ENCODE measurements at regions not wholly inside any gene's neighbourhood (a gene's known extent, or its start where the extent isn't known, plus 50 kb on each side); places are given as distances from the start of the nearest gene placed in this dataset.

DNA sequence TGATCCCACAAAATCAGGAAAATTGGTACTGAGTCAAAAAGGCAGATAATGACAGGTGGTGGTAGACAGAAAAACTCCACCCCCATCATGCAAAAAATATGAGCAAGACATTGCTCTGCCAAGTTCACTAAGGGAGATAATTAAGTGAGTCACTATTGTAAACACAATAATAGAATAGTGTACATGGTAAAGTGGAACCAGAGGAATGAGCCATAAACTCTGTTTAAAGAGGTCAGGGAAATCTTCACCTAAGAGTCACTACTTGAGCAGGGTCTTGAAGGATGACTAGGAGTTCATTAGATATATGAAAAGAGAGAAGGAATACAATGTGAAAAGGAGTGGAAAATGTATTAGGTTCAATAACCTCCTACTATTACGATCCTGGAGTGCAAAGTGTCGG lies 213.4 kb upstream of the PEX5L start:
- Histone ChIP-seq H3K4me1 (no peaks in the 10 kb centered on the region), H3K4me3 (ENCODE audit: low read depth, low read length) (no peak overlapping the region), H3K36me3 (ENCODE audit: control insufficient read depth, insufficient read depth, low read length) (no peaks in the 10 kb centered on the region), H2AFZ (no peak overlapping the region), H3K4me2 (ENCODE audit: low read length) (no peak overlapping the region), H3K27ac (no peak overlapping the region), H3K27me3 (ENCODE audit: control insufficient read depth, insufficient read depth, low read length) (no peaks in the 10 kb centered on the region), H3K9me3 (ENCODE audit: control insufficient read depth, low read length) (no peaks in the 10 kb centered on the region), H3K9ac (no peak overlapping the region), H3K79me2 (no peaks in the 10 kb centered on the region)
- TF ChIP-seq CTCF (IDR thresholded peaks at IDR 0.05): no peak

DNA sequence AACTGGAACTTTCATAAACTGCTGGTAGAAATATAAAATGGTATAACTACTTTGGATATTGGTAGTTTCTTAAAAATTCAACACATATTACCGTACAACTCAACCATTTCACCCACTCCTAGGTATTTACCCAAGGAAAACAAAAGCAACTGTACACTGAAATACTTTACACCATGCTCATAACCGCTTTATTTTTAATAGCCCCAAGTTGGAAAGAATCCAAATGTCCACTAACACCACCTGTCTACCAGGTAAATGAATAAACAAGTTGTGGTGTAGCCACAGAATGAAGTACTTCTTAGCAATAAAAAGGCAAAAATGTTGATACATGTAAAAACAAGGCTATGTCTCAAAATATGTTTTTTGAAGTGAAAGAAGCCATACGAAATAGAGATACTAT lies 215.9 kb upstream of the PEX5L start:
- H3K27me3 ChIP-seq (ENCODE audit: control insufficient read depth, insufficient read depth, low read length): no peaks in the 10 kb centered on the region
- H3K9ac ChIP-seq: no peak overlapping the region
- TF ChIP-seq CTCF (IDR thresholded peaks at IDR 0.05): no peak
- H3K4me2 ChIP-seq (ENCODE audit: low read length): no peak overlapping the region
- H3K4me3 ChIP-seq (ENCODE audit: low read depth, low read length): no peak overlapping the region
- no peaks in the 10 kb centered on the region for H3K79me2 ChIP-seq
- no peaks in the 10 kb centered on the region for H3K9me3 ChIP-seq (ENCODE audit: control insufficient read depth, low read length)
- no peak overlapping the region for H3K27ac ChIP-seq
- H3K4me1 ChIP-seq: no peaks in the 10 kb centered on the region
- H2AFZ ChIP-seq: no peak overlapping the region
- H3K36me3 ChIP-seq (ENCODE audit: control insufficient read depth, insufficient read depth, low read length): no peaks in the 10 kb centered on the region

DNA sequence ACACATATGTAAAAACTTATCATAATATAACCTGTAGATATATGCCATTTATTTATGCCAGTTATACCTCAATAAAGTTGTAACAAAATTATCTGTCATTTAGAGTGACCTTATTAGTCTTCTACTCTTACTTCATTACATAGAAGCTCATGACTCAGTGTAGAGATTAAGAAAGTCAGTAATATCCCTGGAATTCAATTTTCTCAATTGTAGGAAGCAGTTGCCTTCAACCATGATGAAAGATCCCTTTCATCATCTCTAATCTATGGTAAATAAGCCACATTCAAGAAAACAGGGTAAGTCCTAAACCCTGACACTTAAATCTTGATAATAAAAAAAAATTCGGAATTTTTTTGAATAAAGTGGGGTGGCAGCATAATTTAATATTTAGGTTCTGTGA lies 216.5 kb upstream of the PEX5L start:
- no peak for TF ChIP-seq CTCF (IDR thresholded peaks at IDR 0.05)

DNA sequence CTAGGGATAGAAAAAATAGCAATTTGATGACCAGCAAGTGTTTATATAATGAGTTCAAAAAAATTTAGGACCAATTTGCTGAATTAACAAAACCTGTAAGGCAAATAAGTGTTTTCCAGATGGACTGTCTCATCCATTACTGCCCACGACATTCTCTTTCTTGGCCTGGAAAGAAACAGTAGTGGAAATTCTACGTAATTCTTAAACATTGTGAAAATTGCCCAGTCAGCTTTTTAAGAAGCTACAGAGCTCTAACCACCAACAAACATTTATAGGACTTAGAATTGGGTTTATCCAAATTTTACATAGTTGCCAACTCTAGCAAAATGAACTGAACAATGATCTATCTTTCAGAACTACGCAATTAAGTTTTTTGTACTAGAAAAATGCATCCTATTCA lies 227.7 kb upstream of the PEX5L start:
- Histone ChIP-seq H3K4me1 (peaks cover 4% of the 10 kb centered on the region), H3K27ac (no peak overlapping the region), H3K36me3 (ENCODE audit: control insufficient read depth, insufficient read depth, low read length) (no peaks in the 10 kb centered on the region), H3K79me2 (no peaks in the 10 kb centered on the region), H3K9me3 (ENCODE audit: control insufficient read depth, low read length) (no peaks in the 10 kb centered on the region), H3K27me3 (ENCODE audit: control insufficient read depth, insufficient read depth, low read length) (no peaks in the 10 kb centered on the region), H3K9ac (no peak overlapping the region), H2AFZ (no peak overlapping the region), H3K4me3 (ENCODE audit: low read depth, low read length) (no peak overlapping the region), H3K4me2 (ENCODE audit: low read length) (no peak overlapping the region)
- no peak for TF ChIP-seq CTCF (IDR thresholded peaks at IDR 0.05)

More for the DNA sequence above, 216.5 kb upstream of the PEX5L start:
- Histone ChIP-seq H3K9ac (no peak overlapping the region), H3K9me3 (ENCODE audit: control insufficient read depth, low read length) (no peaks in the 10 kb centered on the region), H3K27ac (no peak overlapping the region), H3K4me2 (ENCODE audit: low read length) (no peak overlapping the region), H3K27me3 (ENCODE audit: control insufficient read depth, insufficient read depth, low read length) (no peaks in the 10 kb centered on the region), H2AFZ (no peak overlapping the region), H3K79me2 (no peaks in the 10 kb centered on the region), H3K4me1 (no peaks in the 10 kb centered on the region), H3K36me3 (ENCODE audit: control insufficient read depth, insufficient read depth, low read length) (no peaks in the 10 kb centered on the region), H3K4me3 (ENCODE audit: low read depth, low read length) (no peak overlapping the region)

DNA sequence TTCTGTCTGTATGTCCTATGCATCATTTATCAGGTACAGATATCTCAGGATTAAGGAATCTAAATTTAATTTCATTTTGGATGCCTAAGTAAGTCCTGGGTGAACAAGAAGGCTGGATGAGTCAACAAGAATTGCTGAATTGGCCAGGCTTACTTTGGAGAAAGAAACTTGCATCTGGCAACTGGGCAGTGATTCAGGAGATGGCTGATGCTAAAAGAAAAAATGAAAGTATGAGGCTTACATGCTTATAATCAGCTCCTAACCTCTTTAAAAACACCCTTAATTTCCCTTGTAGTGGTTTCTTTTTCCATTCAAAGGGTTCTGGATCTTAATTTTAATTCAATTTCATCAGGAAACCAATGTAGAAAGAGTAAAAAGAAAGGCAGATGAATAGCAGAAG lies 228.8 kb upstream of the PEX5L start:
- H3K4me2 ChIP-seq (ENCODE audit: low read length): no peak overlapping the region
- H3K4me3 ChIP-seq (ENCODE audit: low read depth, low read length): no peak overlapping the region
- H3K9ac ChIP-seq: no peak overlapping the region
- no peak overlapping the region for H3K27ac ChIP-seq
- TF ChIP-seq CTCF (IDR thresholded peaks at IDR 0.05): no peak
- H2AFZ ChIP-seq: peak overlapping the region; percentile 54
- H3K36me3 ChIP-seq (ENCODE audit: control insufficient read depth, insufficient read depth, low read length): no peaks in the 10 kb centered on the region
- H3K79me2 ChIP-seq: no peaks in the 10 kb centered on the region
- H3K9me3 ChIP-seq (ENCODE audit: control insufficient read depth, low read length): no peaks in the 10 kb centered on the region
- peaks cover 4% of the 10 kb centered on the region for H3K4me1 ChIP-seq
- no peaks in the 10 kb centered on the region for H3K27me3 ChIP-seq (ENCODE audit: control insufficient read depth, insufficient read depth, low read length)

Data from parathyroid adenoma (tissue), 2 donors.